ENCODE measurements at regions not wholly inside any gene's neighbourhood (a gene's known extent, or its start where the extent isn't known, plus 50 kb on each side); places are given as distances from the start of the nearest gene placed in this dataset.
"Not testable (repeated sequence)": the region's sequence is repeated elsewhere in the genome, so short reads cannot be mapped to it uniquely, and the experiment has no call there.

DNA sequence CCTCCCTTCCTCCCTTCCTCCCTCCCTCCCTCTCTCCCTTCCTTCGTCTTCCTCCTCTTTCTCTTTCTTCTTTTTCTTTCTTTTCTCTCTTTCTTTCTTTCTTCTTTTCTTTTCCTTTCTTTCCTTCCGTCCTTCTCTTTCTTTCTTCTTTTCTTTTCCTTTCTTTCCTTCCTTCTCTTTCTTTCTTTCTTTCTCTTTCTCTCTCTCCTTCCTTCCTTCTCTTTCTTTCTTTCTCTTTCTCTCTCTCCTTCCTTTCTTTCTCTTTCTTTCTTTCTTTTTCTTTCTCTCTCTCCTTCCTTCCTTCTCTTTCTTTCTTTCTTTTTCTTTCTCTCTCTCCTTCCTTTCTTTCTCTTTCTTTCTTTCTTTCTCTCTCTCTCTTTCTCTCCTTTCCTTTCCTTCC is 84.4 kb upstream of the SLC24A2 start:
- in situ Hi-C loops (cut with MboI; ENCODE audit: low pct_unique_long_range_greater_than_20kb, low sequenced_read_pairs); DNase-seq: not testable (repeated sequence)

GRCh38 chr9:19870988-19871387 is 82.2 kb upstream of the SLC24A2 start:
- DNase-seq = no peak
- in situ Hi-C loops (cut with MboI; ENCODE audit: low pct_unique_long_range_greater_than_20kb, low sequenced_read_pairs) = no loop called here

DNA sequence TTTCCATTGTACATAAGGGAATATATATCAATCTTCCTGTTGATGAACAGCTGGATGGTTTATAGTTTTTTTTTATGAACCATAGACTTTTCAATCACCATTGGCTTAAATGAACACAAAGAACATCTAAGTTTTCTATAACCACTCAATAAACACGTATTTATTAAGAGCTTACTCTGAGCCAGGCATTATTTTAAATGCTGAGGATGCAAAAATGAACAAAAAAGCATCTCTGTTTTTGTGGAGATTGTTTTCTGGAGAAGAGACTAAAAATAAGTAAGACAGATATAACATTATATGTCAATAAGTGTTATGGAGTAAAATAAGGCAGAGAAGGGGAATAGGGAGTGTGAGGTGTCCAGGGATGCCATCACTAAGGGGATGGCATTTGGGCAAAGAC is 52.1 kb upstream of the SLC24A2 start:
- DNase-seq = no peak
- in situ Hi-C loops (cut with MboI; ENCODE audit: low pct_unique_long_range_greater_than_20kb, low sequenced_read_pairs) = no loop called here
